CD4-positive, alpha-beta T cell treated with Interleukin-6 for 4 hours (primary cell): ENCODE measurements at regions not wholly inside any gene's neighbourhood (a gene's known extent, or its start where the extent isn't known, plus 50 kb on each side); places are given as distances from the start of the nearest gene placed in this dataset.
"Not testable (repeated sequence)": the region's sequence is repeated elsewhere in the genome, so short reads cannot be mapped to it uniquely, and the experiment has no call there.

Experiments
- DNase-seq: peaks from one replicate; pipeline ENCODE4 v3.0.0-alpha.2; 2020; ENCODE audit warnings: mixed read lengths

DNA sequence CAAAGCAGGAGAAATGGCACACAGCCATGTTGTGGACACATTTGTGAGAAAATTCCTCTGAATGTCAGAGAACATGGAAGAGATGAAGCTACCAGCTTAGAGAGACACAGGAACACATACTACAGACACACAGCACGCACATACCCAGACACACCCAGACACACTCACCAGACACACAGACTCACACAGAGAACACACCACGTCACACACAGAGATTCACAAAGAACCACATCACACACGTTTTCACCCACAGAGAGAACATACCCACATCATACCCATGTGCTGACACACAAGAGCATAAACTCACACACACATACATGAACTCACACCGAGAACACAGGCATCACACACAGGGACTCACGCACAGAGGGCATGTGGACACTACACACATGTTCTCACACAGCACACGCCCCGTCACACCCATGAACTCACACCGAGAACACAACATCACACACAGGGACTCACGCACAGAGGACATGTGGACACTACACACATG lies 124.9 kb downstream of the METRNL start:
- DNase-seq: no peak

DNA sequence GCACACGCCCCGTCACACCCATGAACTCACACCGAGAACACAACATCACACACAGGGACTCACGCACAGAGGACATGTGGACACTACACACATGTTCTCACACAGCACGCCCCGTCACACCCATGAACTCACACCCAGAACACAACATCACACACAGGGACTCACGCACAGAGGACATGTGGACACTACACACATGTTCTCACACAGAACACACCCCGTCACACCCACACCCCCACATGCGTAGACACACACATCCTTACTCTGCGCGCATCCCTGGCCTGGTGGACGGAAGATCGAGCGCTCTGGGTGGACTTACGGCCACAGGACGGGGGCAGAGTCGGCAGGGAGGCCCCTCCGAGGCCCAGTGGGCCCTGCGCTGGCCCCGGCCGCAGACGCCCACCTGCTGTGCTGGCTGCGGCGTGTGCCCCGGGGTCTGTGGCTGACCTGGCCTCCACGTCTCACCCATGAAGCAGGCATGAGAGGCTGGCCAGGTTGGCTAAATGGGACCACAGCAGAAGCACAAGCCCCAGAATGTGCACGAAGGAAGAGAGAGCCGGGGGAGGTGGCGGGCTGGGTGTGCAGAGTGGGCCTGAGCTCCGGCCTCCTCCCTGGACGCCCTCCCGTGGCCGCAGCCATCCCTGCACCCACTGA lies 125.5 kb downstream of the METRNL start:
- not testable (repeated sequence) for DNase-seq

- DNase-seq: peak; percentile 55
Measured at GRCh38 chr17:83205387-83206035, 126.1 kb downstream of the METRNL start.

DNA sequence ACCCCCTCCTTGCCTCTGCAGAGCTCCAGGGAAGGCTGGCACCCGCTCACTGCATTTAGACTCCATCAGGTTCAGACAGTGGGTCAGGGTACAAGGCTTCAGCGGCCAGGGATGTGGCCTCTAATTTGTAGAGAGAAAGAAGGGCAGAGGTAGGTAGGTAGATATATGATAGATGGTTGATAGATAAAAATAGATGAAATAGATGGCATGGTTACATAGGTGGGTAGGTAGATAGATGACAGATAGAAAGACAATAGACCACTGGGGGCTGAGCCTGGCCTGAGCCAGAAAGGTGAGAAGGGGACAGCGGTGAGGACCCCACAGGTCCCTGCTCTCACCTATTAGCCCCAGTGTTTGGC lies 126.6 kb downstream of the METRNL start:
- not testable (repeated sequence) for DNase-seq

DNA sequence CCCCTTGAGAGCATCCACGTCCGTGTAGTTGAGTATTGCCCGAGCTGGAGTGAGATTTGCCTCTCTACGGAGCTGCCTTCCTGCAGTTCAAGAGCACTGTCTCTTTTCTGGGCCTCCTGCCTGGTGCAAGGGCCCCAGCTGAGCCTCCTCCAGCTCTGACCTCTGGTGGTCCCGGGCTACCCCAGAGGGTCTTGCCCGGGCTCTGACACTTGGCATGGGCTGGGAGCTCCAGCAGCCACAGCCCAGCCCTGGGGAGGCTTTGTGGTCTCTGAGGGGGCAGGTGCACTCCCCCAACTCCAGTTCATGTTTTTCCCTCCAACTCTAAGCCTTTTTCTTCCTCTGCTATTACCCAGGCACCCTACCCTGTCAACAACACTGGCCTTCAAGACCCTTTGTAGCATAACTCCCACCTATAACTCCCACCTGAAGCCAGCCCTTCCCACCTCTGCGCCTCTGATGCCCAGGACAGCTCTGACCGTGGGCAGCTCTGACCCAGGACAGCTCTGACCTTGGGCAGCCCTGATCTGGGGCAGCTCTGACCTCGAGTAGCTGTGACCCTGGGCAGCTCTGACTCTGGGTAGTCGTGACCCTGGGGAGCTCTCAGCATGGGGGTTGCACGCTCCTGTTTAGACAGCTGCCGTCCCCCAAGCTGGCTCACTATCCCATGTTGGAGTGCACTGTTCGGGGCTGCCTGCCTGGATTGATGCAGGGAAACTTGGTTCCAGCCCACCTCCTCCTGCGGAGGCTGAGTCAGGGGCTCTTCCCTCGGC lies 127.6 kb downstream of the METRNL start:
- not testable (repeated sequence) for DNase-seq

DNA sequence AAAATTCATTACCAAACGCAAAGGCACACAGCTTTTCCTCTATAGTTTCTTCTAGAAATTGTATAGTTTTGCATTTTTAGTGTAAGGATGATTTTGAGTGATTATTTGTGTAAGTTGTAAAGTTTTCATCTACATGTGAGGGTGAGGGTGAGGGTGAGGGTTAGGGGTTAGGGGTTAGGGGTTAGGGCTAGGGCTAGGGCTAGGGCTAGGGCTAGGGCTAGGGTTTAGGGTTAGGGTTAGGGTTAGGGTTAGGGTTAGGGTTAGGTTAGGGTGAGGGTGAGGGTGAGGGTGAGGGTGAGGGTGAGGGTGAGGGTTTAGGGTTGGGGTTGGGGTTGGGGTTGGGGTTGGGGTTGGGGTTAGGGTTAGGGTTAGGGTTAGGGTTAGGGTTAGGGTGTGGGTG lies 167.6 kb downstream of the METRNL start:
- peak; percentile 26 for DNase-seq
